ENCODE measurements at regions not wholly inside any gene's neighbourhood (a gene's known extent, or its start where the extent isn't known, plus 50 kb on each side); places are given as distances from the start of the nearest gene placed in this dataset.

- no peak for TF ChIP-seq POLR2AphosphoS5 (IDR thresholded peaks at IDR 0.05; ENCODE audit: low read depth, low read length)
- TF ChIP-seq POLR2A (IDR thresholded peaks at IDR 0.05; ENCODE audit: low read depth, low read length) = no peak
Measured at GRCh38 chr4:32203340-32203739, 1483.2 kb downstream of the PCDH7 start.
